K562 (cell line): ENCODE measurements at regions not wholly inside any gene's neighbourhood (a gene's known extent, or its start where the extent isn't known, plus 50 kb on each side); places are given as distances from the start of the nearest gene placed in this dataset.

ENCODE experiments used
- C11orf30 ChIP-seq: fragments of 450-650 bp; IDR thresholded peaks from 2 replicates; pipeline ENCODE4 v1.6.1; 2016; ENCODE audit warnings: low read depth, mild to moderate bottlenecking
- NFE2L1 ChIP-seq: fragments of 450-650 bp; IDR thresholded peaks from 2 replicates; pipeline ENCODE4 v1.6.1; 2016; ENCODE audit warnings: missing genetic modification characterization, low read depth, mild to moderate bottlenecking, missing compliant biosample characterization, moderate library complexity, borderline replicate concordance
- RNF219 ChIP-seq: fragments of 250-450 bp; sonication (Bioruptor Pico); IDR thresholded peaks from 2 replicates; pipeline ENCODE4 v1.5.0; 2022; ENCODE audit warnings: mild to moderate bottlenecking
- ZBTB26 ChIP-seq: fragments of 450-650 bp; formaldehyde crosslinking; IDR thresholded peaks from 2 replicates; pipeline ENCODE4 v1.4.0; 2022; ENCODE audit warnings: missing genetic modification characterization
- ZHX1 ChIP-seq: fragments of 150-350 bp; conservative IDR thresholded peaks from 2 replicates; pipeline ENCODE4 v1.6.1; 2014; ENCODE audit warnings: low read length

- TF ChIP-seq NFE2L1 (tag) (no peak), ZHX1 (no peak), ZBTB26 (CRISPR knock-in tag) (no peak), RNF219 (CRISPR knock-in tag) (no peak), C11orf30 (no peak)
These were observed 1722.1 kb upstream of the SEL1L start (continued) for GRCh38 chr14:83255727-83256090.
